GM18873 (cell line): ENCODE measurements at regions not wholly inside any gene's neighbourhood (a gene's known extent, or its start where the extent isn't known, plus 50 kb on each side); places are given as distances from the start of the nearest gene placed in this dataset.

ENCODE experiments used
- ATAC-seq: cut with Tn5 transposase; IDR thresholded peaks from one replicate; pipeline ENCODE4 v1.9.1; 2021; ENCODE audit warnings: mild to moderate bottlenecking, moderate library complexity, moderate number of reproducible peaks; ENCODE audit not compliant: unreplicated experiment, low FRiP score

- ATAC-seq = no peak
Observed at GRCh38 chr3:63037116-63037515, 161.9 kb upstream of the CADPS start.

- no peak for ATAC-seq
Observed at GRCh38 chr3:63042833-63043232, 167.6 kb upstream of the CADPS start.

GRCh38 chr3:63043631-63044030 lies 168.4 kb upstream of the CADPS start:
- no peak for ATAC-seq

- ATAC-seq = no peak
Observed at GRCh38 chr3:63046152-63046551, 170.9 kb upstream of the CADPS start.

- no peak for ATAC-seq
Observed at GRCh38 chr3:63046580-63046979, 171.4 kb upstream of the CADPS start.

GRCh38 chr3:63047068-63047467 lies 171.9 kb upstream of the CADPS start:
- no peak for ATAC-seq

- no peak for ATAC-seq
Observed at GRCh38 chr3:63048367-63049326, 173.4 kb upstream of the CADPS start.

- no peak for ATAC-seq
Observed at GRCh38 chr3:63050548-63051177, 175.4 kb upstream of the CADPS start.

GRCh38 chr3:63051920-63052319 lies 176.7 kb upstream of the CADPS start:
- no peak for ATAC-seq

GRCh38 chr3:63056932-63057331 lies 181.7 kb upstream of the CADPS start:
- no peak for ATAC-seq

- ATAC-seq = no peak
Observed at GRCh38 chr3:63060412-63060811, 185.2 kb upstream of the CADPS start.

GRCh38 chr3:63061449-63061848 lies 186.2 kb upstream of the CADPS start:
- no peak for ATAC-seq

- ATAC-seq = no peak
Observed at GRCh38 chr3:63064209-63064755, 189.1 kb upstream of the CADPS start.

GRCh38 chr3:63067999-63068645 lies 192.9 kb upstream of the CADPS start:
- ATAC-seq = no peak

- no peak for ATAC-seq
Observed at GRCh38 chr3:63069806-63070475, 194.7 kb upstream of the CADPS start.

GRCh38 chr3:63070476-63070810 lies 195.2 kb upstream of the CADPS start:
- no peak for ATAC-seq

GRCh38 chr3:63076357-63076756 lies 201.1 kb upstream of the CADPS start:
- no peak for ATAC-seq

- ATAC-seq = no peak
Observed at GRCh38 chr3:63086190-63086589, 191.9 kb upstream of the SYNPR start.

- no peak for ATAC-seq
Observed at GRCh38 chr3:63089007-63089750, 188.9 kb upstream of the SYNPR start.

GRCh38 chr3:63089751-63090132 lies 188.4 kb upstream of the SYNPR start:
- no peak for ATAC-seq
